Natural killer cell (primary cell): ENCODE measurements at regions not wholly inside any gene's neighbourhood (a gene's known extent, or its start where the extent isn't known, plus 50 kb on each side); places are given as distances from the start of the nearest gene placed in this dataset.

ENCODE experiments used
- ATAC-seq, 3 donors: fragments of 150-1000 bp in 2 of 3; fragments of 200-7000 bp in 1 of 3; cut with Tn5 transposase; 1 replicate in 1 of 3; 2 replicates in 2 of 3; pipeline ENCODE4 v1.10.0; 2021; ENCODE audit warnings: mild to moderate bottlenecking in 2 of 3, moderate library complexity in 2 of 3
- DNase-seq, 2 donors: peaks; one replicate each; pipeline versions ENCODE4 v3.0.0 to v3.0.0-alpha.2; 2013 to 2021; ENCODE audit warnings: mixed read lengths in 1 of 2
- H3K27ac ChIP-seq: one replicate; pipeline ENCODE4 v1.5.1; 2013; ENCODE audit warnings: mild to moderate bottlenecking, low read length
- H3K27me3 ChIP-seq: one replicate; pipeline ENCODE4 v1.6.1; 2013; ENCODE audit warnings: low read length; ENCODE audit not compliant: control insufficient read depth, insufficient read depth
- H3K36me3 ChIP-seq: one replicate; pipeline ENCODE4 v1.6.1; 2013; ENCODE audit warnings: low read length; ENCODE audit not compliant: control insufficient read depth, insufficient read depth
- H3K4me1 ChIP-seq: one replicate; pipeline ENCODE4 v1.6.1; 2013; ENCODE audit warnings: low read length; ENCODE audit not compliant: control insufficient read depth, insufficient read depth
- H3K4me3 ChIP-seq: one replicate; pipeline ENCODE4 v1.5.1; 2013; ENCODE audit warnings: low read length
- H3K9me3 ChIP-seq: one replicate; pipeline ENCODE4 v1.6.1; 2013; ENCODE audit warnings: low read length; ENCODE audit not compliant: control insufficient read depth, insufficient read depth
- H3K27ac Mint-ChIP-seq, 2 donors: one replicate each; pipeline ENCODE4 v1.8.0; 2022; ENCODE audit warnings: mild to moderate bottlenecking in 2 of 2, mixed read lengths in 2 of 2, moderate library complexity in 1 of 2
- H3K27me3 Mint-ChIP-seq, 2 donors: one replicate each; pipeline ENCODE4 v1.8.0; 2022; ENCODE audit warnings: low read depth in 2 of 2, mixed read lengths in 2 of 2
- H3K36me3 Mint-ChIP-seq: one replicate; pipeline ENCODE4 v1.8.0; 2022; ENCODE audit warnings: mixed read lengths
- H3K4me1 Mint-ChIP-seq, 2 donors: one replicate each; pipeline ENCODE4 v1.8.0; 2022; ENCODE audit warnings: mixed read lengths in 2 of 2
- H3K4me3 Mint-ChIP-seq: one replicate; pipeline ENCODE4 v1.8.0; 2022; ENCODE audit warnings: mild to moderate bottlenecking, moderate library complexity, mixed read lengths
- H3K9me3 Mint-ChIP-seq, 2 donors: one replicate each; pipeline ENCODE4 v1.8.0; 2022; ENCODE audit warnings: mixed read lengths in 2 of 2
- CTCF ChIP-seq: fragments of 200-600 bp; IDR thresholded peaks from one replicate; pipeline ENCODE4 v1.8.0; 2022; ENCODE audit warnings: antibody characterized with exemption
- WGBS: methylation state at CpG from one replicate; pipeline ENCODE4 v1.1.7; 2013; ENCODE audit warnings: missing lambda C conversion rate; ENCODE audit not compliant: insufficient coverage; 5-methylcytosine and 5-hydroxymethylcytosine counted together
- intact Hi-C: fragments of 100-400 bp; cut with micrococcal nuclease; formaldehyde crosslinking; loops from one replicate; pipeline ENCODE4 v1.14.2; 2022

- no peak overlapping the region for H3K4me3 ChIP-seq
Measured at GRCh38 chrX:10900585-10901289, 210.4 kb upstream of the HCCS start.

GRCh38 chrX:10901290-10901633 is 209.9 kb upstream of the HCCS start:
- 100% methylated on average over 1 of the region's 1 CpG for WGBS
- ATAC-seq: no peak

More at GRCh38 chrX:10900585-10901289, 210.4 kb upstream of the HCCS start:
- no peaks in the 10 kb centered on the region for H3K4me1 Mint-ChIP-seq
- ATAC-seq (no peak), DNase-seq (no peak)
- no peaks in the 10 kb centered on the region for H3K27me3 Mint-ChIP-seq
- Histone ChIP-seq H3K27ac (no peak overlapping the region), H3K9me3 (peaks cover 4% of the 10 kb centered on the region), H3K4me1 (no peaks in the 10 kb centered on the region), H3K27me3 (no peaks in the 10 kb centered on the region), H3K36me3 (no peaks in the 10 kb centered on the region)
- no peak overlapping the region for H3K4me3 Mint-ChIP-seq
- no peak overlapping the region for H3K27ac Mint-ChIP-seq
- intact Hi-C loops: no loop called here
- no peak for TF ChIP-seq CTCF
- WGBS: 78% methylated on average over 3 of the region's 4 CpGs
- peaks cover 14 to 17% of the 10 kb centered on the region in 2 donors for H3K9me3 Mint-ChIP-seq
- H3K36me3 Mint-ChIP-seq: no peaks in the 10 kb centered on the region

GRCh38 chrX:10902001-10902400 is 209.1 kb upstream of the HCCS start:
- DNase-seq (no peak), ATAC-seq (no peak)
- intact Hi-C loops: no loop called here
- Histone ChIP-seq H3K27me3 (no peaks in the 10 kb centered on the region), H3K36me3 (no peaks in the 10 kb centered on the region), H3K27ac (no peak overlapping the region), H3K9me3 (peaks cover 4% of the 10 kb centered on the region), H3K4me3 (no peak overlapping the region), H3K4me1 (no peaks in the 10 kb centered on the region)
- WGBS: 90% methylated on average over 1 of the region's 2 CpGs
- H3K4me1 Mint-ChIP-seq: no peaks in the 10 kb centered on the region
- no peak for TF ChIP-seq CTCF
- no peak overlapping the region for H3K27ac Mint-ChIP-seq
- no peak overlapping the region for H3K4me3 Mint-ChIP-seq
- H3K9me3 Mint-ChIP-seq: peaks cover 14 to 17% of the 10 kb centered on the region in 2 donors
- no peaks in the 10 kb centered on the region for H3K27me3 Mint-ChIP-seq
- no peaks in the 10 kb centered on the region for H3K36me3 Mint-ChIP-seq

More at GRCh38 chrX:10901290-10901633, 209.9 kb upstream of the HCCS start:
- no peaks in the 10 kb centered on the region for H3K36me3 ChIP-seq
- no peak overlapping the region for H3K27ac Mint-ChIP-seq
- no peak overlapping the region for H3K4me3 Mint-ChIP-seq
- H3K27me3 Mint-ChIP-seq: no peaks in the 10 kb centered on the region
- peaks cover 4% of the 10 kb centered on the region for H3K9me3 ChIP-seq
- H3K27me3 ChIP-seq: no peaks in the 10 kb centered on the region
- TF ChIP-seq CTCF: no peak
- no peak for DNase-seq
- H3K4me1 ChIP-seq: no peaks in the 10 kb centered on the region
- H3K27ac ChIP-seq: no peak overlapping the region
- H3K9me3 Mint-ChIP-seq: peaks cover 14 to 17% of the 10 kb centered on the region in 2 donors
- H3K36me3 Mint-ChIP-seq: no peaks in the 10 kb centered on the region
- no peak overlapping the region for H3K4me3 ChIP-seq
- intact Hi-C loops: no loop called here
- no peaks in the 10 kb centered on the region for H3K4me1 Mint-ChIP-seq

GRCh38 chrX:10903523-10903922 is 207.6 kb upstream of the HCCS start:
- DNase-seq (no peak), ATAC-seq (no peak)
- Histone ChIP-seq H3K4me3 (no peak overlapping the region), H3K36me3 (no peaks in the 10 kb centered on the region), H3K9me3 (no peaks in the 10 kb centered on the region), H3K27ac (no peak overlapping the region), H3K27me3 (no peaks in the 10 kb centered on the region), H3K4me1 (no peaks in the 10 kb centered on the region)
- Mint-ChIP-seq H3K4me3 (no peak overlapping the region), H3K27me3 (no peaks in the 10 kb centered on the region), H3K36me3 (no peaks in the 10 kb centered on the region), H3K9me3 (peaks cover 11 to 17% of the 10 kb centered on the region in 2 donors), H3K27ac (no peak overlapping the region), H3K4me1 (no peaks in the 10 kb centered on the region)
- intact Hi-C loops: no loop called here
- no peak for TF ChIP-seq CTCF
